HG02870 (cell line): ENCODE measurements at regions not wholly inside any gene's neighbourhood (a gene's known extent, or its start where the extent isn't known, plus 50 kb on each side); places are given as distances from the start of the nearest gene placed in this dataset.

ENCODE experiments used
- ATAC-seq: cut with Tn5 transposase; IDR thresholded peaks from one replicate; pipeline ENCODE4 v1.9.1; 2021; ENCODE audit warnings: mild to moderate bottlenecking, moderate library complexity; ENCODE audit not compliant: unreplicated experiment

DNA sequence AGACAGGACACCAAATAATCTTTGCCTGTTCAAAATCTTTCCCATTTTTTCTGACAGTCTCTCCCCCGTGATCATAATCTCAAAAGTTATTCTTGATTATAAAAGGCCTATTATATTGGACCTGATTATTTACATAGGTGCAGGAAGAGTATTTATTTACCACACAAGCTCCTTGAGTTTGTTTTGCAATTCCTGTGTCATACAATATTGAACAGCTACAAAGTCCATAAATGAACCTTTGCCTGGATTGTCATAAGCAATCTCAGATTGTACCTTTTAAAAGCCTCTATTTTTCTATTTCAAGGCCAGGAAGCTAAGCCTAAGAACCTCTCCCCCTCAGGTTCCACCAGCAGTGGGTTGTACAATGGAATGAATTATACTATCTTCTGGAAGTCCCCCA, 183.9 kb upstream of the MEOX2 start:
- ATAC-seq = no peak

- no peak for ATAC-seq
These were observed 181.0 kb upstream of the MEOX2 start for GRCh38 chr7:15867441-15867840.

GRCh38 chr7:15866753-15867152, 180.3 kb upstream of the MEOX2 start:
- no peak for ATAC-seq

GRCh38 chr7:15864626-15864991, 178.1 kb upstream of the MEOX2 start:
- no peak for ATAC-seq

- no peak for ATAC-seq
These were observed 177.6 kb upstream of the MEOX2 start for GRCh38 chr7:15863951-15864625.

DNA sequence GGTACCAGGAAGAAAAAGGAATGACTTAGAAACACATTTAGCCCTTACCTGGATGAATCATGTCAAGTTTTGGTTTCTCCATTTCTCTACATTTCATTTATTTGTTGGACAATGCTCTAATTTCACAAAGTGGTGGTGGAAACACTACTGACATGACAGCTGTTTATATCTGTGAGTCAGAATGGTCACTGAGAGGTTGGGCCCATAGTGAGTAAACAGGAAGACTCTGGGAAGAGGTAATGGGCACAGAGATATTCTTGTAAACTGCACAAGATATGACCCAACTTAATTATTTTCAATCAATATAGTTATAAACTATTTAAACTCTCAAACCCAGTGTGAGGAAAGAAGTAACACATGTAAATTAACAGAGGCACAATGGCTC, 176.3 kb upstream of the MEOX2 start:
- ATAC-seq = no peak

DNA sequence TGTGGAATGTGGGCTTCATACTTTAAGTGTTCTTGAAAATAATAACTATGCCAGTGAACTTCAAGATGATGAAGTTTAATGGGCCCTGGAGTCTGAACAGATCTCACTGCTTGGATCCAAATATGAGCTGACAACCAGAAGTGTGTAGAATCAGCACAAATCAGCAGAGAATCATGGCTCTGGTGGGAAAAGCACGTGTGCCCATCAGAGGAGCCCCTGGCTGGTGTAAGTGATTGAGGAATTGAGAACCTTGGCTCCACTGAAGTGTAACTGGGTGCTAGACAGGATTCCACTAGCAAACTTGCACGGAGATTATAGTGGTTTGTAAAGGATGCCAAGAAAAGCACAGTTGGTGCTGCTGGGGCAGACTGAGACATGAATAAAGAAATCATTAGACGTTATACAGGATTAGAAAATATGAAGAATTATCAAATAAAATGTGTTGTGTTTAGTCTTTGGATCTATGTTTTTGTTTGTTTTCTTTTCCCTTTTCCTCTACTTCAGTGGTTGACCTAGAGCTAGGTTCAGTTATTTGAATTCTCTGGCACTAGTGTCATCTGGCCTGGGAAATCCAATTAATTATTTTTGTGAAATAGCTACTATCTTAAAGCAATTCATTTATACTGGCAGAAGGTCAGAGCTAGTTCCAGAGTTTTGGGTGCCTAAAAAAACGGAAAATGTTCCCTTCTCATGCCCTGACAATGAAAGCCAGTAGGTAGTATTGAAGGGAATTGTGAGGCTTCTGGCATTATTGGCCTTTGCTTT, 175.7 kb upstream of the MEOX2 start:
- ATAC-seq = no peak

- no peak for ATAC-seq
These were observed 173.9 kb upstream of the MEOX2 start for GRCh38 chr7:15860264-15860949.

DNA sequence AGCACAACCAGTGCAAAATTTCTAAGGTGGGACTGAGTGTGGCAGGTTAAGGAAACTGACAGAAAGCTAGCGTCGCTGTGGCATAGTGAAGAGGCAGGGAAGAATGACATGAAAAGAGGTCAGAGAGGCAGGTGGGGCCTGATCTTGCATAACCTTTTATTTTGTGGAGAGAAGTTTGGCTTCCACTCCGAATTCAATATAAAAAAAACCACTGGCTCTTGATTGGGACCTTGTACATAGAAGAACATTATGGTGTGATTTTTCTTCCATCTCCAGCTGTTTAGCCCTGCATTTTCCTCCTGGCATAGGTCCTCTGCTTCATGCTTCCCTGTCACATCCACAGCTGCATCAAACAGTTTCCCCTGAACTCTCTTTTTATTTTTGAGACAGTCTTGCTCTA, 170.5 kb upstream of the MEOX2 start:
- no peak for ATAC-seq

GRCh38 chr7:15856311-15856710, 169.8 kb upstream of the MEOX2 start:
- ATAC-seq = no peak

- ATAC-seq = no peak
These were observed 169.1 kb upstream of the MEOX2 start for GRCh38 chr7:15855525-15856109.

DNA sequence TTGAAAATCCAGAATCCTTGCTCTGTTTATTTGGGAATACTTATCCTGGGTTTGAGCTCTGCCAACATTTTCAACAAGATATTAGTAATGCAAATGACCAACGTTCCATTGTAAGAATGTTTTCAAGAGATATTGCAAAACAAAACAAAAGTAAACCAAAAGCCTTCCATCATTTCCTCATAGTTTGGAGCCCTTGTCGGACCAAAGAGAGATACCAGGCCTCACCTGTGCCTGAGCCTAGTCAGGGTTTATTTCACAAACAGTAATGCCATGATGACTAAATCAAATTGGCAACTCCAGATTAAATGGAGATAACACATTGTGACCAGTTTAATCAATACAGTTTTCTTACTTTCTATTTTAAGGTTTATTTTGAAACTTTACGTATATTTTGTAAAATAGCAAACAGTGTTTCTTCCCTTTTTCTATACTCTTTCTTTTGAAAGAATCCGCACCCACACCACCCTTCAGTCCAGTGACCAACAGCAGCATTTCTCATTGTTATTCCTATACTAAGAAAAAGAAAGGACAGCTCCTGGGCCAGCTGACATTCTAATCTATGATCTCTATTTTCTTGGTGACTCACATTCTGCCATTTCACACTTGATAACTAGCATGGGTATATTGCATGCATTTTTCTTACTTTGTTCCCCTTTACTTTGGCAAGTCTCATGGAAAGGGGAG, 168.5 kb upstream of the MEOX2 start:
- ATAC-seq = no peak

DNA sequence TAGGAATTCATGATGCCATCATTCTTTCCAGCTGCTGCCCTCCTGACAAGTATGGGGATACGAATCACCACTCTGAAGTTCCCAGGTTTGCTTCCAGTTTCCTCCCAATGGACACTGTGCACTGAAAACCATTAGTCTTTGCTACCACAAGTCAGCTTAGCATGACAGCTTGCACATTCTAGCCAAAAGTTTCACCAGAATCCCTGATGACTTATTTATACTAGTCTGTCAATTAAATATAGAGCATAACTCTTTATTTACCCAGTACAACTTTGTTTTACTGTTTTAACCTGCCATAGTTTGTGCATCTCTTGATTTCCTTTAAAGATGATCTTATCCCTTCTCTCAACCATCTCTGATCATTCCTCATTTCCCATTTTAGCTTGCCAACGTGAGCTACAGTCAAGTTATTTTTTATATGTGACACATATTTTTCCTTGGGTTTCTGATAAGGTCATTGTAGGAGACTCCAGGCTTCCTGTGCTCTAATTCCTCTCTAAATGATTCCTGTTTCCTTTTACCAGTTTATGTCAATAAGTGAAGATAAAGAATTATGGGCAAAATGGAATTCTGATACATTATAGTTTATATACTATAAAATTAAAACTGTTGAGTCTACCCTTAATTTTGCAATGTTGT, 167.5 kb upstream of the MEOX2 start:
- no peak for ATAC-seq

DNA sequence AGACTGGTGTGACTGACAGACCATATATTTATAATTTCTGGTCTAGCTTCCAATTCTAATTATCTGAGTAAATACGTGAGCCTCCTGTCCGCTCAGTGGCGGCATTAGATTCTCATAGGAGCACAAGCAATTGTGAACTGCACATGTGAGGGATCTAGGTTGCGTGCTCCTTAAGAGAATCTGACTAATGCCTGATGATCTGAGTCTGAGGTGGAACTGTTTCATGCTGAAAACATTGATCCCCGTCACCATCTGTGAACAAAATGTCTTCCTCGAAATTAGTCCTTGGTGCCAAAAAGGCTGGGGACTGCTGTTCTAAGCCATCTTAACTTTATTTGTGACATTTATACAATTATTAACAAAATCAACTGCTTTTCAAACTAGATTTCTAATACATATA, 164.7 kb upstream of the MEOX2 start:
- no peak for ATAC-seq

DNA sequence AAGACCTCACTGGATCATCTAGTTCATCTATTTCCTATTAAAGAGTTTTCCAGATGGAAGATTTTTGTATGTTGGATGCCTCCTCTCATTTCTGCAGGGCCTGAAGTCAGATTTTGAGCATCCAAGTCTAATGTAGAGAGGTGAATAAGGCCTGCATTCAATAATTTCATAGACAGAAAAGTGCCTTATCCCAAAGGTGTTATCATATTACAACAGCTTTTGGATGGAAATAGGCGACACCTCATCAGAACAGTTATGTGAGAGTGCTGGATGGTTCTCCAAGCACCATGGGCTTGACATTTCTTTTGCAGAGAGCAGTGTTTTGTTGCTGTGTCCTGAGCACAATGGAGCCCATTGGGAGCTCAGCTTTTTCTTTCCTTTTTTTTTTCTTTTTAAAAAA, 162.4 kb upstream of the MEOX2 start:
- no peak for ATAC-seq

GRCh38 chr7:15848362-15848761, 161.9 kb upstream of the MEOX2 start:
- no peak for ATAC-seq

DNA sequence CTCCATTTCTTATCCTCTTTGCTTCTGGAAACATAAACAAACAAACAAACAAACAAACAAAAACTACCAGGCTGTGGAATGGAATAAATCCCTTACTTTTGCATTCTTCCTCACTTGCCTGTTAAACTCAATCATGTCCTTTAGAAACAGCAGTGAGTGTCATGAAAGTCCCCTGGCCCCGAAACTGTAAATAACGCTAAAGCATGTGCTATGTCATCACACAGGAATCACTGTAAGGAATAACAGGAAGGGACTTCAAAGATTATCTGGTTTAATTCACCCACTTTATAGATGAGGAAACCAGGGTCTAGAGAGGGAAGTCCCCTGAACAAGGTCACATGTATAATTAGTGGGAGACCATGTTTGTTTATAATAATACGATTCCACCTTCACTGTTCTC, 159.4 kb upstream of the MEOX2 start:
- no peak for ATAC-seq

- no peak for ATAC-seq
These were observed 159.0 kb upstream of the MEOX2 start for GRCh38 chr7:15845461-15845860.

GRCh38 chr7:15839416-15840100, 153.1 kb upstream of the MEOX2 start:
- no peak for ATAC-seq

GRCh38 chr7:15838265-15838664, 151.8 kb upstream of the MEOX2 start:
- no peak for ATAC-seq
